B cell (primary cell): ENCODE measurements at regions not wholly inside any gene's neighbourhood (a gene's known extent, or its start where the extent isn't known, plus 50 kb on each side); places are given as distances from the start of the nearest gene placed in this dataset.
"Not testable (repeated sequence)": the region's sequence is repeated elsewhere in the genome, so short reads cannot be mapped to it uniquely, and the experiment has no call there.

Experiments
- ATAC-seq: fragments of 200-7000 bp; cut with Tn5 transposase; one replicate; pipeline ENCODE4 v1.10.0; 2021; ENCODE audit warnings: low read depth, mild to moderate bottlenecking, moderate number of reproducible peaks, moderate library complexity
- CTCF ChIA-PET: fragments of 350-600 bp; sonication (Branson Sonifier 250); formaldehyde crosslinking; loops from one replicate; lab custom pipeline; 2021; ENCODE audit warnings: antibody characterized with exemption, inconsistent platforms; lab: Charles Lee
- POLR2A ChIA-PET: fragments of 350-600 bp; sonication (Branson Sonifier 250); formaldehyde crosslinking; loops from one replicate; lab custom pipeline; 2021; ENCODE audit warnings: antibody characterized with exemption; lab: Charles Lee
- DNase-seq: peaks from one replicate; pipeline ENCODE4 v3.0.0; 2013
- H2AFZ ChIP-seq: 2 replicates; pipeline ENCODE4 v1.6.1; 2012; ENCODE audit warnings: mild to moderate bottlenecking, low read depth, low read length; ENCODE audit not compliant: insufficient read depth, poor library complexity, severe bottlenecking
- H3K27ac ChIP-seq, 2 donors: 1 replicate in 1 of 2; 2 replicates in 1 of 2; pipeline ENCODE4 v1.5.1; 2012 to 2013; ENCODE audit warnings: low read length in 2 of 2, mild to moderate bottlenecking in 2 of 2, moderate library complexity in 1 of 2
- H3K27me3 ChIP-seq, 4 experiments: fragments of 200-600 bp in 1 of 4; sonication (generic) in 1 of 4; replicated peaks in 1 of 4; 1 replicate in 2 of 4; 2 replicates in 2 of 4; pipeline versions ENCODE4 v1.6.1 to v1.7.0; 2013 to 2016; ENCODE audit warnings: low read length in 3 of 4, mild to moderate bottlenecking in 2 of 4, mixed read lengths in 1 of 4, moderate library complexity in 1 of 4; ENCODE audit not compliant: insufficient read depth in 4 of 4, control insufficient read depth in 3 of 4; ENCODE audit errors: control extremely low read depth in 1 of 4
- H3K36me3 ChIP-seq, 2 experiments: replicated peaks in 1 of 2; 1 replicate in 1 of 2; 2 replicates in 1 of 2; pipeline versions ENCODE4 v1.6.1 to v1.7.1; 2013; ENCODE audit warnings: low read length in 1 of 2; ENCODE audit not compliant: insufficient read depth in 2 of 2, control insufficient read depth in 1 of 2; ENCODE audit errors: control extremely low read depth in 1 of 2, extremely low read depth in 1 of 2
- H3K4me1 ChIP-seq, 2 donors: fragments of 200-600 bp in 1 of 2; sonication (generic) in 1 of 2; 1 replicate in 1 of 2; 2 replicates in 1 of 2; pipeline versions ENCODE4 v1.5.1 to v1.6.1; 2013 to 2017; ENCODE audit warnings: low read length in 2 of 2; ENCODE audit not compliant: control insufficient read depth in 2 of 2, insufficient read depth in 2 of 2
- H3K4me2 ChIP-seq: replicated peaks from 2 replicates; pipeline ENCODE3; 2012; ENCODE audit warnings: mild to moderate bottlenecking, low read depth, low read length; ENCODE audit not compliant: poor library complexity, severe bottlenecking
- H3K4me3 ChIP-seq, 5 experiments: fragments of 200-600 bp in 1 of 5; sonication (generic) in 1 of 5; 1 replicate in 3 of 5; 2 replicates in 2 of 5; pipeline versions ENCODE4 v1.5.1 to v1.7.0; 2011 to 2016; ENCODE audit warnings: low read length in 4 of 5, mild to moderate bottlenecking in 4 of 5, low read depth in 2 of 5, control low read depth in 1 of 5, moderate library complexity in 1 of 5; ENCODE audit not compliant: insufficient read depth in 1 of 5; ENCODE audit errors: control extremely low read depth in 1 of 5, extremely low read depth in 1 of 5
- H3K79me2 ChIP-seq: fragments of 200-600 bp; sonication (generic); one replicate; pipeline ENCODE4 v1.6.0; 2016; ENCODE audit warnings: low read length; ENCODE audit not compliant: control insufficient read depth, insufficient read depth
- H3K9ac ChIP-seq: fragments of 200-600 bp; sonication (generic); 2 replicates; pipeline ENCODE4 v1.6.1; 2017; ENCODE audit warnings: mild to moderate bottlenecking, low read length, moderate library complexity
- H3K9me3 ChIP-seq, 3 donors: one replicate each; pipeline versions ENCODE4 v1.6.1 to v1.7.1; 2013; ENCODE audit warnings: low read length in 2 of 3; ENCODE audit not compliant: control insufficient read depth in 2 of 3, insufficient read depth in 1 of 3; ENCODE audit errors: control extremely low read depth in 1 of 3
- H4K20me1 ChIP-seq: 2 replicates; pipeline ENCODE4 v1.6.0; 2012; ENCODE audit warnings: mild to moderate bottlenecking, low read length; ENCODE audit not compliant: insufficient read depth, control insufficient read depth, poor library complexity, severe bottlenecking
- H3K27ac Mint-ChIP-seq: one replicate; pipeline ENCODE4 v1.8.0; 2021; ENCODE audit warnings: mixed read lengths
- H3K27me3 Mint-ChIP-seq: one replicate; pipeline ENCODE4 v1.8.0; 2021; ENCODE audit warnings: mixed read lengths
- H3K4me1 Mint-ChIP-seq: one replicate; pipeline ENCODE4 v1.8.0; 2021; ENCODE audit warnings: mixed read lengths
- H3K4me3 Mint-ChIP-seq: one replicate; pipeline ENCODE4 v1.8.0; 2021; ENCODE audit warnings: mixed read lengths
- H3K9me3 Mint-ChIP-seq: one replicate; pipeline ENCODE4 v1.8.0; 2022; ENCODE audit warnings: mixed read lengths; ENCODE audit not compliant: insufficient read depth
- CTCF ChIP-seq: fragments of 200-600 bp; IDR thresholded peaks from one replicate; pipeline ENCODE4 v1.8.0; 2022; ENCODE audit warnings: antibody characterized with exemption, mild to moderate bottlenecking
- EZH2 ChIP-seq: IDR thresholded peaks from 2 replicates; pipeline ENCODE4 v1.6.1; 2012; ENCODE audit warnings: borderline replicate concordance, low read depth, mild to moderate bottlenecking, moderate library complexity, low read length; ENCODE audit not compliant: insufficient read depth, poor library complexity, severe bottlenecking
- WGBS: methylation state at CpG from one replicate; pipeline ENCODE4 v1.1.5; 2013; ENCODE audit warnings: missing lambda C conversion rate; ENCODE audit not compliant: insufficient coverage; 5-methylcytosine and 5-hydroxymethylcytosine counted together
- intact Hi-C: fragments of 100-400 bp; cut with micrococcal nuclease; formaldehyde crosslinking; loops from one replicate; pipeline ENCODE4 v1.10.0; 2022

GRCh38 chr6:27642744-27643456 lies 170.0 kb upstream of the ZNF184 start:
- H3K9ac ChIP-seq, result no peak overlapping the region
- H3K4me2 ChIP-seq, result no peak overlapping the region
- POLR2A ChIA-PET, result no interaction called here
- intact Hi-C loops, result no loop called here
- TF ChIP-seq CTCF (no peak), EZH2 (no peak)
- 60% methylated on average over 1 of the region's 12 CpGs for WGBS
- H3K36me3 ChIP-seq, result no peaks in the 10 kb centered on the region
- DNase-seq, result no peak
- CTCF ChIA-PET, result no interaction called here
- H3K9me3 ChIP-seq, result peaks cover 0 to 3% (median 2%) of the 10 kb centered on the region in 3 donors
- peaks cover 0 to 11% (median 2%) of the 10 kb centered on the region in 4 experiments for H3K27me3 ChIP-seq
- no peaks in the 10 kb centered on the region for H4K20me1 ChIP-seq
- H3K27ac Mint-ChIP-seq, result no peak overlapping the region
- no peaks in the 10 kb centered on the region for H3K4me1 ChIP-seq
- no peaks in the 10 kb centered on the region for H3K79me2 ChIP-seq
- peaks cover 29% of the 10 kb centered on the region for H3K27me3 Mint-ChIP-seq
- H3K27ac ChIP-seq, result no peak overlapping the region
- H3K4me1 Mint-ChIP-seq, result no peaks in the 10 kb centered on the region
- H3K9me3 Mint-ChIP-seq, result peaks cover 4% of the 10 kb centered on the region
- H2AFZ ChIP-seq, result no peak overlapping the region
- no peak for ATAC-seq
- H3K4me3 Mint-ChIP-seq, result no peak overlapping the region
- no peak overlapping the region for H3K4me3 ChIP-seq

GRCh38 chr6:27635886-27636285 lies 163.0 kb upstream of the ZNF184 start:
- ATAC-seq, H3K9me3 Mint-ChIP-seq, H3K4me2 ChIP-seq, H3K9ac ChIP-seq, H3K9me3 ChIP-seq, H3K27ac ChIP-seq, H3K4me1 Mint-ChIP-seq, H3K4me3 Mint-ChIP-seq, H3K27ac Mint-ChIP-seq, CTCF ChIA-PET, DNase-seq, H3K79me2 ChIP-seq, H3K4me1 ChIP-seq, H3K36me3 ChIP-seq, POLR2A ChIA-PET, intact Hi-C loops, H3K4me3 ChIP-seq, H4K20me1 ChIP-seq, H2AFZ ChIP-seq: not testable (repeated sequence)
- WGBS, result 94% methylated on average over 2 of the region's 4 CpGs
- H3K27me3 ChIP-seq, result peaks cover 0 to 37% (median 15%) of the 10 kb centered on the region in 4 experiments
- H3K27me3 Mint-ChIP-seq, result peaks cover 45% of the 10 kb centered on the region

- H3K27ac ChIP-seq, H2AFZ ChIP-seq, H3K36me3 ChIP-seq, H3K27ac Mint-ChIP-seq, POLR2A ChIA-PET, H3K9me3 ChIP-seq, H4K20me1 ChIP-seq, H3K9me3 Mint-ChIP-seq, intact Hi-C loops, ATAC-seq, H3K9ac ChIP-seq, H3K79me2 ChIP-seq, H3K4me2 ChIP-seq, H3K4me3 ChIP-seq, DNase-seq, H3K4me1 Mint-ChIP-seq, H3K4me1 ChIP-seq, H3K4me3 Mint-ChIP-seq: not testable (repeated sequence)
- CTCF ChIA-PET, result interaction anchor here (0.6 kb wide), 1 partner anchor 313 kb away, joined by 3 read pairs; no protein-coding TSS in a partner anchor
- 60% methylated on average over 2 of the region's 4 CpGs for WGBS
- peaks cover 0 to 47% (median 25%) of the 10 kb centered on the region in 4 experiments for H3K27me3 ChIP-seq
- H3K27me3 Mint-ChIP-seq, result peaks cover 62% of the 10 kb centered on the region
Measured at GRCh38 chr6:27633221-27633688, 160.3 kb upstream of the ZNF184 start.
